ENCODE measurements at regions not wholly inside any gene's neighbourhood (a gene's known extent, or its start where the extent isn't known, plus 50 kb on each side); places are given as distances from the start of the nearest gene placed in this dataset.
"Not testable (repeated sequence)": the region's sequence is repeated elsewhere in the genome, so short reads cannot be mapped to it uniquely, and the experiment has no call there.

DNA sequence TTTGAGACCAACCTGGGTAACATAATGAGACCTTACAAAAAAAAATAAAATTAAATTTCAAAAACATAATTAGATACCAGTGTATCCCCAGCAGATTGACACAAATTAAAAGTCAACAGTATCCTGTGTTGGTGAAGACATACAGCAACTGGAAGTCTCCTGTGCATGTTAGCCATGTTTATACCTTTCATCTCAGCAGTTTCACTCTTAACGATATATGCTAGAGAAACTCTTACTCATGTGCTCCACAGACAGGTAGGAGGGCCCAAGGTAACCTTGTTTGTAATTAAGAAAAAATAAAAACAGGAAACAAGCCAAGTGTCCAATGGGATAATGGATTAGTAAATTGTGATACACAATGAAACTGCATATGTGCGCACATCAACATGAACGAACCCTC lies 50.1 kb upstream of the N4BP3 start:
- intact Hi-C loops (cut with DNase I) = loop anchor here in 1 of 2 donors (10.0 kb wide), 2 partner anchors 458 to 668 kb away; partner anchors contain the start of gene B4GALT7
- no peak for ATAC-seq
- no peak for DNase-seq

GRCh38 chr5:178058321-178059012 lies 54.9 kb upstream of the N4BP3 start:
- no peak for DNase-seq
- intact Hi-C loops (cut with DNase I) = no loop called here
- ATAC-seq = no peak

DNA sequence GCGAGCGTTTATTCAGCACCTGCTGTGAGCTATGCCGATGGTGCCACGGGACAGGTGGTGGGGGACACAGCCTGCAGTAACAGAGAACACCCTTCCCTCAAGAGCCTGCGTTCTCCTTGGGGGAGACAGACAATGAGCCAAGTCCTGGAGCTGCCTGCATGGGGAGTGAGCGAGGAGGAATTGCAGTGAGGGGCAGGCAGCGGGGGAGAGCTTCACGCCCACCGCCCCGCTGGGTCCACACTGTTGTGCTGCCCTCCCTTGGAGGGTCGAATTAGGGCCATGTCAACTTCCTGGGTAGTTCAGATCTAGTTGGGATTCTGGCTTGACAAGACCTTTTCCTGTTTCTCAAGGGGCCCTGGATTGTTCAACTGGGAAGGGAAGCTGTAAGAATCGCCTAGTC lies 55.5 kb upstream of the N4BP3 start:
- intact Hi-C loops (cut with DNase I) = no loop called here
- DNase-seq = no peak
- ATAC-seq = no peak

- DNase-seq (no peak), ATAC-seq (no peak)
- intact Hi-C loops (cut with DNase I) = no loop called here
Observed at GRCh38 chr5:178056935-178057334, 56.4 kb upstream of the N4BP3 start.

- DNase-seq; ATAC-seq; intact Hi-C loops (cut with DNase I): not testable (repeated sequence)
Observed at GRCh38 chr5:178055536-178055935, 57.8 kb upstream of the N4BP3 start.

DNA sequence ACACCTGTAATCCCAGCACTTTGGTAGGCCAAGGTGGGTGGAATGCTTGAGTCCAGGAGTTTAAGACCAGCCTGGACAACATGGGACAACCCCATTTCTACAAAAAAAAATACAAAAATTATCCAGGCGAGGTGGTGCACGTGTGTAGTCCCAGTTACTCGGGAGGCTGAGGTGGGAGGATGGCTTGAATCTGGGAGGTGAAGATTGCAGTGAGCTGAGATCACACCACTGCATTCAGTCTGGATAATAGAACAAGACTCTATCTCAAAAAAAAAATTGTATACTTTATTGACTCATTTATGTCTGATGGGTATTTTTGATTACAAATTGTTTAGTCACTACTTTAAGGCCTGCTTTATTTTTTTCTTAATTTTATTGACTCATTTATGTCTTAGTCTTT lies 56.0 kb upstream of the PROP1 start:
- DNase-seq; intact Hi-C loops (cut with DNase I): not testable (repeated sequence)
- peak in 1 of 2 donors; percentile 70 for ATAC-seq

- DNase-seq; intact Hi-C loops (cut with DNase I): not testable (repeated sequence)
- ATAC-seq = peak in 1 of 2 donors; percentile 73
Observed at GRCh38 chr5:178050873-178051272, 54.8 kb upstream of the PROP1 start.

DNA sequence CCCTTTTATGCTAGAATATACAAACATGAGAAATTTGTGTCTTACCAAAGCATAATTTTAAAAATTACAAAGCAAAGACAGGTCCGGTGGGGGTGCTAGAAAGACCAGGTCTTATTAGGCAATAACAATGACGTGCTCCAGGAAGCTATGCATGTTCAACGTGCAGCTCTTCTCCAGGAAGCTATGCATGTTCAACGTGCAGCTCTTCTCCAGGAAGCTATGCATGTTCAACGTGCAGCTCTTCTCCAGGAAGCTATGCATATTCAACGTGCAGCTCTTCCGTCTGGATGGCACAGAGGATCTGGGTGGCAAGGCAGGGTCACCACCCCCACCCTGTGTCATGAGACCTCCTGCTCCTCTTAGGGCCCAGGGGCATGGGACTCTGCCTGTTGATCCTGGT lies 51.9 kb upstream of the PROP1 start:
- DNase-seq; ATAC-seq; intact Hi-C loops (cut with DNase I): not testable (repeated sequence)

DNA sequence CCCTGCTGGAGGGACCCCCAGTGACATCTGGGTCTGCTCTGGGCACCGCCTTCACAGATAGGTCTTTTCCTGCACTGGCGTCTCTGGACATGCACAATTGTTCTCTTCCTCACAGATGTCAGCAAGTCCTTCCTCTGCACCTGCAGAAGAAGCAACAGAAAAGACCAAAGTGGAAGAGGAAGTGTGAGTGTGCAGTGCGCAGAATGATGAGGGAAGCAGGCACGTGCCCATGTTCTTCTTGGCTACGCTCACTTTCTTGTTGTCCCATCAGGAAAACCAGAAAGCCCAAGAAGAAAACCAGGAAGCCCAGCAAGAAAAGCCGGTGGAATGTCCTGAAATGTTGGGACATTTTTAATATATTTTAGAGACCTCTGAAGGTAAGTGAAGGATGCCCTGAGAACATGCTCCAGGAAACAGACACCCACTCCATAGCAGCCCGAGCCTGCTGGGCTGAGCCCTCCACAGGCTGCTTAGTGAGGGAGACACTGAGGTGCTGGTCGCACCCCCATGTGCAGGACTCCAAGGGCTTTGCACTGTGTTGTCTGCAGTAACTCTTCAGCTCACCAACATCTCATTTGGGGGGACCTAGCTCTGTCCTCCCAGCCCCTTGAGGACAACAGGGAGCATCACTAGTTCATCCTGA lies 50.8 kb upstream of the PROP1 start:
- DNase-seq; intact Hi-C loops (cut with DNase I); ATAC-seq: not testable (repeated sequence)

DNA sequence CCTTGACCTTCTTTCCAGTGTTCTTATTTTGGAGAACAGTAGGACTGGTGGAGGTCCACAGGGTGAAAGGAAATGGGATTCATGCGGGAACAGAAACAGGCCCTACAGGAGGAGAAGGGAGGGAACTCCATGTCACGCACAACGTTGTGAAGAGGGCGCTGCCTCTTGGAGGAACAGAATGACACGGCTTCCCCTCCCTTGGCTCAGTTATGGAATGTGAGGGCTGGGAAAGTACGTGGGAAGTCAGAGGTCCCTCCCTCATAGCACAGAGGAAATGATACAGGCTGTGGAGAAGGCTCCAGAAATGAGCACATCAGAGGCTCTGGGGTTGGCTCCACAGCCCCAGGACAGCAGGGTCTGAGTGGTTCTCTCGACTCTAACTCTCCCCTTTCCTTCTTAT lies 49.9 kb upstream of the PROP1 start:
- intact Hi-C loops (cut with DNase I); DNase-seq: not testable (repeated sequence)
- ATAC-seq = peak in 1 of 2 donors; percentile 75

All from left cardiac atrium (tissue), 4 donors.